HCT116 (cell line): ENCODE measurements at regions not wholly inside any gene's neighbourhood (a gene's known extent, or its start where the extent isn't known, plus 50 kb on each side); places are given as distances from the start of the nearest gene placed in this dataset.

Source experiments
- ATAC-seq: fragments of 200-7000 bp; cut with Tn5 transposase; 2 replicates; pipeline ENCODE4 v1.9.1; 2020; ENCODE audit warnings: mild to moderate bottlenecking, moderate library complexity
- BruUV-seq: library from RNA; stranded (reverse); fragments of 400-500 nt; replicated peaks from 2 replicates; lab custom pipeline; 2021; lab: Mats Ljungman, UMichigan
- CTCF ChIA-PET: fragments of 300-600 bp; sonication (Branson Sonifier 250); formaldehyde crosslinking; loops from one replicate; lab custom pipeline; 2021; ENCODE audit warnings: antibody characterized with exemption; lab: Charles Lee
- POLR2A ChIA-PET: fragments of 300-600, 350-600 bp; sonication (Branson Sonifier 250); formaldehyde crosslinking; loops from one replicate; lab custom pipeline; 2021; ENCODE audit warnings: antibody characterized with exemption; lab: Charles Lee
- RAD21 ChIA-PET, 2 experiments: fragments of 300-600 bp; sonication (Branson Sonifier 250); formaldehyde crosslinking; loops; one replicate each; lab custom pipeline; 2023; ENCODE audit warnings: low total read pairs in 2 of 2; ENCODE audit not compliant: uncharacterized antibody in 2 of 2, unreplicated experiment in 2 of 2, low non-redundant PET in 1 of 2; lab: Charles Lee
- DNase-seq: peaks from one replicate; pipeline ENCODE4 v3.0.0-alpha.2; 2010; ENCODE audit warnings: low read depth, low spot score
- H2AFZ ChIP-seq: fragments of 200-600 bp; shearing (Covaris generic), sonication (generic); 2 replicates; pipeline ENCODE4 v1.6.1; 2017; ENCODE audit warnings: low read depth, mixed run types, mixed read lengths, antibody characterized with exemption, low read length; ENCODE audit not compliant: poor library complexity, severe bottlenecking
- H3K27ac ChIP-seq: 2 replicates; pipeline ENCODE4 v1.5.1; 2012; ENCODE audit warnings: low read depth, low read length
- H3K27me3 ChIP-seq: fragments of 200-600 bp; sonication (generic); 2 replicates; pipeline ENCODE4 v1.6.1; 2016; ENCODE audit warnings: mixed run types, low read length, mixed read lengths; ENCODE audit not compliant: insufficient read depth
- H3K36me3 ChIP-seq, 2 experiments: fragments of 200-500 bp in 1 of 2; fragments of 200-600 bp in 1 of 2; sonication (Bioruptor generic) in 1 of 2; sonication (generic) in 1 of 2; 2 replicates each; pipeline versions ENCODE4 v1.5.1 to v1.6.1; 2014 to 2016; ENCODE audit warnings: low read length in 2 of 2, inconsistent platforms in 1 of 2, mixed read lengths in 1 of 2, mixed run types in 1 of 2; ENCODE audit not compliant: insufficient read depth in 2 of 2, control insufficient read depth in 1 of 2
- H3K4me1 ChIP-seq, 2 experiments: fragments of 200-600 bp in 1 of 2; sonication (generic) in 1 of 2; 2 replicates each; pipeline versions ENCODE4 v1.5.1 to v1.6.1; 2012 to 2017; ENCODE audit warnings: low read length in 2 of 2, inconsistent platforms in 1 of 2, mild to moderate bottlenecking in 1 of 2, mixed read lengths in 1 of 2, mixed run types in 1 of 2, moderate library complexity in 1 of 2; ENCODE audit not compliant: insufficient read depth in 2 of 2, control insufficient read depth in 1 of 2
- H3K4me2 ChIP-seq: fragments of 200-600 bp; sonication (generic); 2 replicates; pipeline ENCODE4 v1.6.1; 2017; ENCODE audit warnings: mixed run types, low read length, mixed read lengths
- H3K4me3 ChIP-seq, 2 experiments: fragments of 200-600 bp in 1 of 2; sonication (generic) in 1 of 2; replicated peaks in 1 of 2; 2 replicates each; pipeline ENCODE4 v1.5.1; 2011 to 2016; ENCODE audit warnings: low read length in 2 of 2, control low read depth in 1 of 2, low read depth in 1 of 2, mild to moderate bottlenecking in 1 of 2, mixed read lengths in 1 of 2, mixed run types in 1 of 2
- H3K79me2 ChIP-seq: fragments of 200-600 bp; sonication (generic); 2 replicates; pipeline ENCODE4 v1.6.1; 2017; ENCODE audit warnings: mild to moderate bottlenecking, mixed run types, low read length, moderate library complexity, mixed read lengths; ENCODE audit not compliant: insufficient read depth
- H3K9ac ChIP-seq: fragments of 200-600 bp; sonication (generic); 2 replicates; pipeline ENCODE4 v1.6.1; 2016; ENCODE audit warnings: low read length, mixed read lengths
- H3K9me2 ChIP-seq: fragments of 200-600 bp; sonication (generic), shearing (Covaris generic); 2 replicates; pipeline ENCODE4 v1.6.1; 2017; ENCODE audit warnings: mixed run types, mild to moderate bottlenecking, moderate library complexity; ENCODE audit not compliant: insufficient read depth
- H3K9me3 ChIP-seq, 2 experiments: fragments of 200-500 bp in 1 of 2; fragments of 200-600 bp in 1 of 2; sonication (Bioruptor generic) in 1 of 2; sonication (generic) in 1 of 2; 2 replicates each; pipeline ENCODE4 v1.6.1; 2014 to 2017; ENCODE audit warnings: low read length in 2 of 2, mixed read lengths in 2 of 2, inconsistent platforms in 1 of 2, low read depth in 1 of 2, mild to moderate bottlenecking in 1 of 2, mixed run types in 1 of 2, moderate library complexity in 1 of 2; ENCODE audit not compliant: control insufficient read depth in 1 of 2, insufficient read depth in 1 of 2
- H4K20me1 ChIP-seq: fragments of 200-600 bp; sonication (generic), shearing (Covaris generic); 2 replicates; pipeline ENCODE4 v1.6.1; 2017; ENCODE audit warnings: mixed run types, mild to moderate bottlenecking, moderate library complexity; ENCODE audit not compliant: insufficient read depth
- ATF3 ChIP-seq: IDR thresholded peaks from 2 replicates; pipeline ENCODE4 v1.6.1; 2012
- CTCF ChIP-seq, 3 experiments: fragments of 200-600 bp in 1 of 3; sonication (generic) in 1 of 3; IDR thresholded peaks in 2 of 3; conservative IDR thresholded peaks in 1 of 3; 2 replicates each; pipeline ENCODE4 v1.5.1; 2012 to 2017; ENCODE audit warnings: low read depth in 2 of 3, low read length in 2 of 3, antibody characterized with exemption in 1 of 3, borderline replicate concordance in 1 of 3, control low read depth in 1 of 3, mild to moderate bottlenecking in 1 of 3, mixed read lengths in 1 of 3, mixed run types in 1 of 3, moderate library complexity in 1 of 3; ENCODE audit not compliant: insufficient read depth in 1 of 3
- EGR1 ChIP-seq: IDR thresholded peaks from 2 replicates; pipeline ENCODE4 v1.6.1; 2012; ENCODE audit warnings: low read depth
- ELF1 ChIP-seq: IDR thresholded peaks from 2 replicates; pipeline ENCODE4 v1.6.1; 2012; ENCODE audit warnings: low read depth, borderline replicate concordance
- EZH2phosphoT487 ChIP-seq: fragments of 200-600 bp; IDR thresholded peaks from 2 replicates; pipeline ENCODE4 v1.6.1; 2018; ENCODE audit warnings: antibody characterized with exemption, borderline replicate concordance
- FOSL1 ChIP-seq: IDR thresholded peaks from 2 replicates; pipeline ENCODE4 v1.6.1; 2012; ENCODE audit warnings: low read depth
- JUND ChIP-seq: IDR thresholded peaks from 2 replicates; pipeline ENCODE4 v1.6.1; 2012
- POLR2A ChIP-seq: IDR thresholded peaks from 2 replicates; pipeline ENCODE4 v1.7.0; 2011; ENCODE audit warnings: borderline replicate concordance; ENCODE audit not compliant: insufficient read depth, insufficient read length; ENCODE audit errors: extremely low read depth
- POLR2AphosphoS5 ChIP-seq: IDR thresholded peaks from 2 replicates; pipeline ENCODE4 v1.6.1; 2011; ENCODE audit warnings: mild to moderate bottlenecking, low read depth, low read length, moderate library complexity
- REST ChIP-seq: IDR thresholded peaks from 2 replicates; pipeline ENCODE4 v1.6.1; 2012; ENCODE audit warnings: low read depth
- SP1 ChIP-seq: IDR thresholded peaks from 2 replicates; pipeline ENCODE4 v1.6.1; 2012; ENCODE audit warnings: low read depth
- SRF ChIP-seq: IDR thresholded peaks from 2 replicates; pipeline ENCODE4 v1.6.1; 2012; ENCODE audit warnings: low read depth
- TCF7L2 ChIP-seq: IDR thresholded peaks from 2 replicates; pipeline ENCODE4 v1.7.0; 2011; ENCODE audit warnings: borderline replicate concordance, inconsistent platforms; ENCODE audit not compliant: insufficient read depth, insufficient read length; ENCODE audit errors: extremely low read depth
- YY1 ChIP-seq: IDR thresholded peaks from 2 replicates; pipeline ENCODE4 v1.6.1; 2011; ENCODE audit warnings: low read length, low read depth, moderate library complexity, mild to moderate bottlenecking; ENCODE audit not compliant: insufficient replicate concordance; ENCODE audit errors: extremely low read depth
- ZBTB33 ChIP-seq: IDR thresholded peaks from 2 replicates; pipeline ENCODE4 v1.6.1; 2011; ENCODE audit warnings: mild to moderate bottlenecking, low read length, moderate library complexity; ENCODE audit not compliant: insufficient replicate concordance; ENCODE audit errors: extremely low read depth
- ZFX ChIP-seq: fragments of 450-650 bp; IDR thresholded peaks from 2 replicates; pipeline ENCODE4 v1.6.1; 2017
- intact Hi-C: fragments of 100-400 bp; cut with micrococcal nuclease; formaldehyde crosslinking; loops from 2 replicates; pipeline ENCODE4 v1.10.0; 2022

- BruUV-seq, result no TSS peak
- no peak for DNase-seq
- TF ChIP-seq REST (no peak), EGR1 (no peak), ZFX (no peak), FOSL1 (no peak), JUND (no peak), SP1 (no peak), TCF7L2 (no peak), YY1 (no peak), POLR2AphosphoS5 (no peak), ATF3 (no peak), POLR2A (no peak), EZH2phosphoT487 (no peak), ELF1 (no peak), CTCF (IDR thresholded peaks at IDR 0.05 in 2 of 3, conservative IDR thresholded peaks at IDR 0.05 in 1 of 3; ENCODE audit: borderline replicate concordance in 1 of 3, insufficient read depth in 1 of 3, low read depth in 2 of 3, low read length in 2 of 3) (no peak), ZBTB33 (no peak), SRF (no peak)
Measured at GRCh38 chr5:72045692-72046091, 61.6 kb upstream of the MAP1B start.

More at GRCh38 chr5:72045692-72046091, 61.6 kb upstream of the MAP1B start:
- Histone ChIP-seq H3K9me3 (no peaks in the 10 kb centered on the region), H3K27ac (no peak overlapping the region), H3K4me3 (no peak overlapping the region), H3K79me2 (no peaks in the 10 kb centered on the region), H3K36me3 (no peaks in the 10 kb centered on the region), H3K9me2 (no peaks in the 10 kb centered on the region), H3K9ac (no peak overlapping the region), H4K20me1 (no peaks in the 10 kb centered on the region), H2AFZ (no peak overlapping the region), H3K27me3 (peaks cover 14% of the 10 kb centered on the region), H3K4me2 (no peak overlapping the region), H3K4me1 (no peaks in the 10 kb centered on the region)
- no peak for ATAC-seq
- intact Hi-C loops, result no loop called here
- ChIA-PET POLR2A (no interaction called here), CTCF (no interaction called here), RAD21 (no interaction called here)
